ENCODE measurements at regions not wholly inside any gene's neighbourhood (a gene's known extent, or its start where the extent isn't known, plus 50 kb on each side); places are given as distances from the start of the nearest gene placed in this dataset.

GRCh38 chr18:2281523-2282199 is 289.6 kb downstream of the METTL4 start:
- no peak for DNase-seq

DNA sequence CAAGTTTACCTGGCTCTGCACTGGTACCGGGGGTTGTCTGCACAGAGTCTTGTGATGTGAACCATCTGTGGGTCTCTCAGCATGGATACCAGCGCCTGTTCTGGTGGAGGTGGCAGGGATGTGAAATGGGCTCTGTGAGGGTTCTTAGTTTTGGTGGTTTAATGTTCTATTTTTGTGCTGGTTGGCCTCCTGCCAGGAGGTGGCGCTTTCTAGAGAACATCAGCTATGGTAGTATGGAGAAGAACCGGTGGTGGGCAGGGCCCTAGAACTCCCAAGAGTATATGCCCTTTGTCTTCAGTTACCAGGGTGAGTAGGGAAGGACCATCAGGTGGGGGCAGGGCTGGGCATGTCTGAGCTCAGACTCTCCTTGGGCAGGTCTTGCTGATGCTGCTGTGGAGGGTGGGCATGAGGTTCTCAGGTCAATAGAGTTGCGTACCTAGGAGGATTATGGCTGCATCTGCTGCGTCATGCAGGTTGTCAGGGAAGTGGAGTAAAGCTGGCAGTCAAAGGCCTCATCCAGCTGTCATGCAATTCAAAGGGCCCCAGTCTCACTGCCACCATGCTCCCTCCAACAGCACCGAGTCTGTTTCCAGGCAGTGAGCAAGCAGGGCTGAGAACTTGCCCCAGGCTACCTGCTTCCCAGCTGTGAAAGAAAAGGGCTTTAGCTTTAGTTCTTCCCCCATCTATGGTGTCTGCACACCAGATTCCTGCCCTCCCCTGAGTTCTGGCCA is 278.0 kb downstream of the METTL4 start:
- DNase-seq: no peak

- no peak for DNase-seq
Measured at GRCh38 chr18:2301316-2301715, 270.0 kb downstream of the METTL4 start.

- no peak for DNase-seq
Measured at GRCh38 chr18:2302012-2302411, 269.3 kb downstream of the METTL4 start.

DNA sequence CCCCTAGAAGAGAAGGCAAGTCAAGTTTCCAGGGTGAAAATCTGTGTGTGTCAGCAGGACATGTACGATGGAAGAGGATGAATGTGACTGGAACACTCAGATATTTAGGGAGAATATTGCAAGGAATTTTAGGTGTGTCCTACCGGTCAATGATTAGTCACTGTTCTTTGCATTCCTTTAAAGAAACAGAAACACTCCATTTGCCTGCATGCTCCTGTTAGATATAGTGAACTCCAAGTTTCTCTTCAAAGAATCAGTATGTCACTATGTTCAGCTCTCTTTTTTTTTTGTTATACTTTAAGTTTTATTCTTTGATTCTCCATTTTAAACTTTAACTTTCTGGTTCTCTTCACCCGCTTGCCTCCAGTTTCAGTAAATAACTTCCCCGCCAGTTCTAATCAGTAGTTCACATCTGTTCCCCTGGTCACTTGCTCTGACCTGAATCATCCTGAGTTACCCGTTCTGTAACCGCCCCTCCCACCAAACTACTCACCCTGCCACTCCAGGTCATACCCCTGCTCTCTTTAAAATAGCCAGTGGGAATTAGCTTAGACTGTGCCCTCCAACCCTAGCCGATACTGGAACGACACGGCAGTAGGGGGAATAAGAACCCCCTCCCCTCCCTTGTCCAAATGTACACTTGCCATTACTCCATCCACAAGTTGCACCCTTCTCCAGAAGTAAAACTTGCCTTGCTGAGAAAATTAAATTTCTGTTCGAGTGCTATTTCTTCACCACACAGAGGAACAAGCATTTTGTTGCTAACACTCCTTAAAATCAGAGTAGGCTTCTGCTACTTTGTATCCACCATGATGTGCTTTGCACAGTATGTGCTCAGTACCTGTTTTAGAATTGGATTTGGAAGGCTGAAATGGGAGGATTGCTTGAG is 268.4 kb downstream of the METTL4 start:
- no peak for DNase-seq

- no peak for DNase-seq
Measured at GRCh38 chr18:2303517-2304238, 267.6 kb downstream of the METTL4 start.

- DNase-seq: no peak
Measured at GRCh38 chr18:2304378-2305175, 266.7 kb downstream of the METTL4 start.

- DNase-seq: no peak
Measured at GRCh38 chr18:2306606-2307005, 264.7 kb downstream of the METTL4 start.

DNA sequence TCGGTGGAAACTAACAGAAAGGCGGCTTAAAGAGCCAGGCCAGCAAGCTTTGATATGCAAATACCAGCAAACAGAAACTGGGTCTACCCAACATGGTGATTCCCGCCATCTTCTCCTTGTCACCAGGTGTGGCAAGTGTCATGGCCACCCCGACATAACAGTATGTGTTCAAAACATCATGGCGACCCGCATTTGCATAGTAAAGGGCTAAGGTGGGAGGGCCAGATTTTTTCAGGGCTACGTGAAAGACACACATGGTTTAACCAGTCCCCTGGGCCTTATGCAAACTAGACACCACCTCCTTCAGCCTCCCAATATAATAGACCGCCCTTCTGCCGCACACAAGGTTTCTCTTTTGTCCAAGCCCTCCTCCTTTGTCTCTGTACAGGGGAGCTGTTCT is 260.4 kb downstream of the METTL4 start:
- DNase-seq: no peak

GRCh38 chr18:2312440-2312839 is 258.9 kb downstream of the METTL4 start:
- DNase-seq: no peak

GRCh38 chr18:2313332-2313731 is 258.0 kb downstream of the METTL4 start:
- DNase-seq: no peak

- no peak for DNase-seq
Measured at GRCh38 chr18:2316082-2316750, 255.1 kb downstream of the METTL4 start.

GRCh38 chr18:2316751-2317696 is 254.3 kb downstream of the METTL4 start:
- no peak for DNase-seq

DNA sequence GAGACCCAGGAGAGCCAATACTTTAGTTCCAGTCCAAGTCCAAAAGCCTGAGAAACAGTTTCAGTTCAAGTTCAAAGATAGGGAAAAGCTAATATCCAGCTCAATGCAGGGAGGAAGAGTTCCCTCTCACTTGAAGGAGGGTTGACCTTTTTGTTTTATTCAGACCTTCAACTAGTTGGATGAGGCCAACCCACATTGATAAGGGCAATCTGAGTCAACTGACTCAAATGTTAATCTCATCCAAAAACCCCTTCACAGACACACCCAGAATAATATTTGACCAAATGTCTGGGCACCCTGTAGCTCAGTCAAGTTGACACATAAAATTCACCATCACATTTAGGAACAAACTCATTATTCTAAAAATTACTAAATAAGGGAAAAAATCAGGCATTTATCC is 246.8 kb downstream of the METTL4 start:
- no peak for DNase-seq

DNA sequence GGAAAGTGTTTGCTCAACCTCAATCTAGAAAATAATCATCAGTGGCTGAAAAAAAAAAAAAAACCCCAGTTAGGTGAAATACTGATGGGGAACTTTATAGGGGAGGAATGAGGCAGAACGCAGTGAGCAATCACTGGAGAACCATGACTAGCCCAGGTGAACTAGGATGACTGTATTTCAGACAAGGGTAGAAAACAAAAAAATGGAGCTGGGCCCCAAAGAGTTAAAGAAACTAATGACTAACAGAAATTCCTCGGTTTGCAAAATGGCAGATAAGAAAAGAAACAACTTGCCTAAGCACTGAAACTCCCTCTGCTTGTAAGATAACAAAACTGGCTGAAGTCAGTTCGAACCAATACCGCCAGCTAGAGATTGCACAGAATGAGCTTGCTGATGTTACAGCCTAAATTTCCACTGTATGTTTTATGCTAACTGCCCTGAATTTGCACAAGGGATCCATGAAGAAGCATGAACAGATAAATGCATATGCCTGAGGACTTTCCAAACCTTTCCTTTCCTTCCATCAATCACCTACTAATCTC is 245.9 kb downstream of the METTL4 start:
- no peak for DNase-seq

DNA sequence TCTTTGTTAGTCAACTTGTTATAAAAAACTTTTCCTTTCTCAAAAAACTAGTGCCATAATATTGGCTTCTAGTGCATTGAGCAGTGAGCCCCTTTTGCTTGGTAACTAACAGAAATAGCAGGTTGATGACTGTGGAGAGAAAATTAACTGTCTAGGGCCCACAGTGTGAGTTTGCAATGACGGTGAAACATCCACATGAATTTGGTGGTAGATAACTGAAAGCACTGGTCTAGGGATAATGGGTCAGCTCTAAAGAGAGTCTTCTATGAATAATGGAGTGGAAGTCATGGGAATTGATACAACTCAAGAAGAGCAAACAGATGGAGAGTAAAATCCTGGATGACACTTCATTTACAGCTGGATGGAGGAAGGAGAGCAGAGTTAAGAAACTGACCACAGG is 245.4 kb downstream of the METTL4 start:
- no peak for DNase-seq

- DNase-seq: no peak
Measured at GRCh38 chr18:2326999-2327398, 244.3 kb downstream of the METTL4 start.

DNA sequence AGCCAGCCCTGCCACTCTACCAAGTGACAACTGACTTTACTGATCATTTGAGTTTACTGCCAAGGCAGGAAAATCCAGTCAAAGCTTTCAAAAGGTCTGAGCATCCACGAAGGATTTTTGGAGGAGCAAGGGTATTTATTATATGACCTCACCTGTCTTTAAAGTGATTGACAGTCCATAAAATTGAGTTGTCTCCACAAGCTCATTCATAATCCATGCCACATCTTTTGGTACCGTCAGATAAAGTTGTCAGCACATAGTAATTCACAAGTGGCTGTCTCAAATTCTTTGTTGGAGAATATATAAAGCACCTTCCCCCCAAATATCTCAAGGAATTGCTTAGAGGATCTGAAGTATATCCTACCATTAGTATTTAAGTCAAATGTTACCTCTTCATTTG is 240.5 kb downstream of the METTL4 start:
- no peak for DNase-seq

DNA sequence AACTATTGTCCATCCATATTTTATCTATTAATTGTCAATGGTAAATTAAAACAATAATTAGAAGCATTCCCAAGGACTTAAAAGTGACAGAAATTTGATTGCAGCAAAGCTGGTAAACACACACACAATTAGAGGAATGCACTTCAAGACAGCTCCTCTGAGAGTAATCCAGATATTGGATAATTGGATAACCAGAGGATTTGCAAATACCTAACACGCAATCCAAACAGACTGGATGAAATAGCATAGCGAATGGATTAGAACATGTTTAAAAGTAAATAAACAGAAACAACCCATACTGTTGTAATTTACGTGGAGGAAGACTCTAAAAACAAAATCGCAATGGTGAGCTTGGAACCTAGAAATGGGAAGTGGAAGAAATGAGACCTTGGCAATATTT is 239.8 kb downstream of the METTL4 start:
- DNase-seq: no peak

Measured in activated naive CD4-positive, alpha-beta T cell (primary cell).